HCT116 (cell line): ENCODE measurements at regions not wholly inside any gene's neighbourhood (a gene's known extent, or its start where the extent isn't known, plus 50 kb on each side); places are given as distances from the start of the nearest gene placed in this dataset.

Experiments used
- ATAC-seq: fragments of 200-7000 bp; cut with Tn5 transposase; 2 replicates; pipeline ENCODE4 v1.9.1; 2020; ENCODE audit warnings: mild to moderate bottlenecking, moderate library complexity
- BruUV-seq: library from RNA; stranded (reverse); fragments of 400-500 nt; replicated peaks from 2 replicates; lab custom pipeline; 2021; lab: Mats Ljungman, UMichigan
- CTCF ChIA-PET: fragments of 300-600 bp; sonication (Branson Sonifier 250); formaldehyde crosslinking; loops from one replicate; lab custom pipeline; 2021; ENCODE audit warnings: antibody characterized with exemption; lab: Charles Lee
- POLR2A ChIA-PET: fragments of 300-600, 350-600 bp; sonication (Branson Sonifier 250); formaldehyde crosslinking; loops from one replicate; lab custom pipeline; 2021; ENCODE audit warnings: antibody characterized with exemption; lab: Charles Lee
- RAD21 ChIA-PET, 2 experiments: fragments of 300-600 bp; sonication (Branson Sonifier 250); formaldehyde crosslinking; loops; one replicate each; lab custom pipeline; 2023; ENCODE audit warnings: low total read pairs in 2 of 2; ENCODE audit not compliant: uncharacterized antibody in 2 of 2, unreplicated experiment in 2 of 2, low non-redundant PET in 1 of 2; lab: Charles Lee
- DNase-seq: peaks from one replicate; pipeline ENCODE4 v3.0.0-alpha.2; 2010; ENCODE audit warnings: low read depth, low spot score
- H2AFZ ChIP-seq: fragments of 200-600 bp; shearing (Covaris generic), sonication (generic); 2 replicates; pipeline ENCODE4 v1.6.1; 2017; ENCODE audit warnings: low read depth, mixed run types, mixed read lengths, antibody characterized with exemption, low read length; ENCODE audit not compliant: poor library complexity, severe bottlenecking
- H3K27ac ChIP-seq: 2 replicates; pipeline ENCODE4 v1.5.1; 2012; ENCODE audit warnings: low read depth, low read length
- H3K27me3 ChIP-seq: fragments of 200-600 bp; sonication (generic); 2 replicates; pipeline ENCODE4 v1.6.1; 2016; ENCODE audit warnings: mixed run types, low read length, mixed read lengths; ENCODE audit not compliant: insufficient read depth
- H3K36me3 ChIP-seq, 2 experiments: fragments of 200-500 bp in 1 of 2; fragments of 200-600 bp in 1 of 2; sonication (Bioruptor generic) in 1 of 2; sonication (generic) in 1 of 2; 2 replicates each; pipeline versions ENCODE4 v1.5.1 to v1.6.1; 2014 to 2016; ENCODE audit warnings: low read length in 2 of 2, inconsistent platforms in 1 of 2, mixed read lengths in 1 of 2, mixed run types in 1 of 2; ENCODE audit not compliant: insufficient read depth in 2 of 2, control insufficient read depth in 1 of 2
- H3K4me1 ChIP-seq, 2 experiments: fragments of 200-600 bp in 1 of 2; sonication (generic) in 1 of 2; 2 replicates each; pipeline versions ENCODE4 v1.5.1 to v1.6.1; 2012 to 2017; ENCODE audit warnings: low read length in 2 of 2, inconsistent platforms in 1 of 2, mild to moderate bottlenecking in 1 of 2, mixed read lengths in 1 of 2, mixed run types in 1 of 2, moderate library complexity in 1 of 2; ENCODE audit not compliant: insufficient read depth in 2 of 2, control insufficient read depth in 1 of 2
- H3K4me2 ChIP-seq: fragments of 200-600 bp; sonication (generic); 2 replicates; pipeline ENCODE4 v1.6.1; 2017; ENCODE audit warnings: mixed run types, low read length, mixed read lengths
- H3K4me3 ChIP-seq, 2 experiments: fragments of 200-600 bp in 1 of 2; sonication (generic) in 1 of 2; replicated peaks in 1 of 2; 2 replicates each; pipeline ENCODE4 v1.5.1; 2011 to 2016; ENCODE audit warnings: low read length in 2 of 2, control low read depth in 1 of 2, low read depth in 1 of 2, mild to moderate bottlenecking in 1 of 2, mixed read lengths in 1 of 2, mixed run types in 1 of 2
- H3K79me2 ChIP-seq: fragments of 200-600 bp; sonication (generic); 2 replicates; pipeline ENCODE4 v1.6.1; 2017; ENCODE audit warnings: mild to moderate bottlenecking, mixed run types, low read length, moderate library complexity, mixed read lengths; ENCODE audit not compliant: insufficient read depth
- H3K9ac ChIP-seq: fragments of 200-600 bp; sonication (generic); 2 replicates; pipeline ENCODE4 v1.6.1; 2016; ENCODE audit warnings: low read length, mixed read lengths
- H3K9me2 ChIP-seq: fragments of 200-600 bp; sonication (generic), shearing (Covaris generic); 2 replicates; pipeline ENCODE4 v1.6.1; 2017; ENCODE audit warnings: mixed run types, mild to moderate bottlenecking, moderate library complexity; ENCODE audit not compliant: insufficient read depth
- H3K9me3 ChIP-seq, 2 experiments: fragments of 200-500 bp in 1 of 2; fragments of 200-600 bp in 1 of 2; sonication (Bioruptor generic) in 1 of 2; sonication (generic) in 1 of 2; 2 replicates each; pipeline ENCODE4 v1.6.1; 2014 to 2017; ENCODE audit warnings: low read length in 2 of 2, mixed read lengths in 2 of 2, inconsistent platforms in 1 of 2, low read depth in 1 of 2, mild to moderate bottlenecking in 1 of 2, mixed run types in 1 of 2, moderate library complexity in 1 of 2; ENCODE audit not compliant: control insufficient read depth in 1 of 2, insufficient read depth in 1 of 2
- H4K20me1 ChIP-seq: fragments of 200-600 bp; sonication (generic), shearing (Covaris generic); 2 replicates; pipeline ENCODE4 v1.6.1; 2017; ENCODE audit warnings: mixed run types, mild to moderate bottlenecking, moderate library complexity; ENCODE audit not compliant: insufficient read depth
- CBX3 ChIP-seq: IDR thresholded peaks from 2 replicates; pipeline ENCODE4 v1.6.1; 2012; ENCODE audit warnings: low read depth
- CEBPB ChIP-seq: IDR thresholded peaks from 2 replicates; pipeline ENCODE4 v1.6.1; 2012; ENCODE audit warnings: low read depth
- EGR1 ChIP-seq: IDR thresholded peaks from 2 replicates; pipeline ENCODE4 v1.6.1; 2012; ENCODE audit warnings: low read depth
- ELF1 ChIP-seq: IDR thresholded peaks from 2 replicates; pipeline ENCODE4 v1.6.1; 2012; ENCODE audit warnings: low read depth, borderline replicate concordance
- EZH2 ChIP-seq: fragments of 200-600 bp; sonication (generic); IDR thresholded peaks from 2 replicates; pipeline ENCODE4 v1.6.1; 2017; ENCODE audit warnings: antibody characterized with exemption, mixed run types
- EZH2phosphoT487 ChIP-seq: fragments of 200-600 bp; IDR thresholded peaks from 2 replicates; pipeline ENCODE4 v1.6.1; 2018; ENCODE audit warnings: antibody characterized with exemption, borderline replicate concordance
- FOSL1 ChIP-seq: IDR thresholded peaks from 2 replicates; pipeline ENCODE4 v1.6.1; 2012; ENCODE audit warnings: low read depth
- MAX ChIP-seq: IDR thresholded peaks from 2 replicates; pipeline ENCODE4 v1.6.1; 2012
- POLR2A ChIP-seq: IDR thresholded peaks from 2 replicates; pipeline ENCODE4 v1.7.0; 2011; ENCODE audit warnings: borderline replicate concordance; ENCODE audit not compliant: insufficient read depth, insufficient read length; ENCODE audit errors: extremely low read depth
- RAD21 ChIP-seq: IDR thresholded peaks from 2 replicates; pipeline ENCODE4 v1.6.1; 2012; ENCODE audit warnings: low read depth, mild to moderate bottlenecking
- SIN3A ChIP-seq: IDR thresholded peaks from 2 replicates; pipeline ENCODE4 v1.6.1; 2012; ENCODE audit warnings: low read depth
- SRF ChIP-seq: IDR thresholded peaks from 2 replicates; pipeline ENCODE4 v1.6.1; 2012; ENCODE audit warnings: low read depth
- YY1 ChIP-seq: IDR thresholded peaks from 2 replicates; pipeline ENCODE4 v1.6.1; 2011; ENCODE audit warnings: low read length, low read depth, moderate library complexity, mild to moderate bottlenecking; ENCODE audit not compliant: insufficient replicate concordance; ENCODE audit errors: extremely low read depth
- ZFX ChIP-seq: fragments of 450-650 bp; IDR thresholded peaks from 2 replicates; pipeline ENCODE4 v1.6.1; 2017
- ZNF274 ChIP-seq: fragments of 200-500 bp; sonication (Bioruptor generic); IDR thresholded peaks from 2 replicates; pipeline ENCODE4 v1.6.1; 2014; ENCODE audit warnings: mild to moderate bottlenecking, low read depth, low read length, inconsistent platforms
- intact Hi-C: fragments of 100-400 bp; cut with micrococcal nuclease; formaldehyde crosslinking; loops from 2 replicates; pipeline ENCODE4 v1.10.0; 2022
- TF ChIP-seq, protein P1 (sequence below): IDR thresholded peaks from 2 replicates; pipeline ENCODE4 v1.6.1; 2012; ENCODE audit warnings: low read depth
- TF ChIP-seq, protein P2 (sequence below): IDR thresholded peaks from 2 replicates; pipeline ENCODE4 v1.6.1; 2011; ENCODE audit warnings: mild to moderate bottlenecking, low read length, moderate library complexity; ENCODE audit not compliant: insufficient replicate concordance; ENCODE audit errors: extremely low read depth
- TF ChIP-seq, protein P3 (sequence below), 3 experiments: fragments of 200-600 bp in 1 of 3; sonication (generic) in 1 of 3; IDR thresholded peaks in 2 of 3; conservative IDR thresholded peaks in 1 of 3; 2 replicates each; pipeline ENCODE4 v1.5.1; 2012 to 2017; ENCODE audit warnings: low read depth in 2 of 3, low read length in 2 of 3, antibody characterized with exemption in 1 of 3, borderline replicate concordance in 1 of 3, control low read depth in 1 of 3, mild to moderate bottlenecking in 1 of 3, mixed read lengths in 1 of 3, mixed run types in 1 of 3, moderate library complexity in 1 of 3; ENCODE audit not compliant: insufficient read depth in 1 of 3
- TF ChIP-seq, protein P4 (sequence below): IDR thresholded peaks from 2 replicates; pipeline ENCODE4 v1.6.1; 2012

DNA sequence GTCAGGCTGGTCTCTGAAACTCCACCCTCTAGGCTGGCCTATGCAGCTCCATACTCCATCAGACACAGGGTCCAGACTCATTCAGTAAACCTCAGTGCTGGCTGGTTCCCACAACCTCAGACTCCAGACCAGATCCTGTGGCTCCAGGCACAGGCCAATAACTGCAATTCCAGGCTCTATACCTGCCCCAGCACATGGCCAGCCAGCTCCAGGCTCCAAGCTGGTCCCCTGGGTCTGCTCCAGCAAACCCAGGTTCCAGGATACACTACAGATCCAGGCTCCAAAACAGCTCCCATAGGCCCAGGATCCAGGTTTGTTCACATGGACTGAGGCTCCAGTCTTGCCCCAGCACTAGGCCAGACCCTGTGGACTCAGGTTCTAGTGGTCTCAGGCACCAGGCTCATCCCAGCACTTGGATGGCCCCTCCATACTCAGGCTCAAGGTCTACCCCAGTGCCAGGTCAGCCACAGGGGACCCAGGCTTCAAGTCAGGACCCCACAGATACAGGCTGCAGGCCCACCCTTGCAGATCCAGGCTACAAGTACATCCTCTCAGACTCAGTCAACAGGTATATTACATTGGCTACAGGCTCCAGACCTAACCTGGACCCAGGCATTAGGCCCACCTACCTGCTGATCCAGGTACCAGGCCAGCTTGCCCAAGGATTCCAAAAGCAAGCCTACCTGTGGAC, 117.6 kb upstream of the TMEM170B start:
- intact Hi-C loops, result no loop called here
- Histone ChIP-seq H3K79me2 (no peaks in the 10 kb centered on the region), H3K9me2 (no peaks in the 10 kb centered on the region), H3K4me2 (no peak overlapping the region), H3K4me3 (no peak overlapping the region), H3K4me1 (peaks cover 3 to 14% of the 10 kb centered on the region in 2 experiments; a peak in 3 of 4 replicates), H3K27ac (no peak overlapping the region), H3K36me3 (no peaks in the 10 kb centered on the region), H3K27me3 (no peaks in the 10 kb centered on the region), H2AFZ (no peak overlapping the region), H3K9me3 (no peaks in the 10 kb centered on the region), H3K9ac (no peak overlapping the region), H4K20me1 (no peaks in the 10 kb centered on the region)
- TF ChIP-seq SIN3A (no peak), CEBPB (no peak), MAX (no peak), POLR2A (no peak), FOSL1 (no peak), ZFX (no peak), EZH2 (no peak), RAD21 (no peak), EGR1 (no peak), CBX3 (no peak), ELF1 (no peak), EZH2phosphoT487 (no peak), SRF (no peak), YY1 (no peak), ZNF274 (no peak)
- TF ChIP-seq, protein P1, sequence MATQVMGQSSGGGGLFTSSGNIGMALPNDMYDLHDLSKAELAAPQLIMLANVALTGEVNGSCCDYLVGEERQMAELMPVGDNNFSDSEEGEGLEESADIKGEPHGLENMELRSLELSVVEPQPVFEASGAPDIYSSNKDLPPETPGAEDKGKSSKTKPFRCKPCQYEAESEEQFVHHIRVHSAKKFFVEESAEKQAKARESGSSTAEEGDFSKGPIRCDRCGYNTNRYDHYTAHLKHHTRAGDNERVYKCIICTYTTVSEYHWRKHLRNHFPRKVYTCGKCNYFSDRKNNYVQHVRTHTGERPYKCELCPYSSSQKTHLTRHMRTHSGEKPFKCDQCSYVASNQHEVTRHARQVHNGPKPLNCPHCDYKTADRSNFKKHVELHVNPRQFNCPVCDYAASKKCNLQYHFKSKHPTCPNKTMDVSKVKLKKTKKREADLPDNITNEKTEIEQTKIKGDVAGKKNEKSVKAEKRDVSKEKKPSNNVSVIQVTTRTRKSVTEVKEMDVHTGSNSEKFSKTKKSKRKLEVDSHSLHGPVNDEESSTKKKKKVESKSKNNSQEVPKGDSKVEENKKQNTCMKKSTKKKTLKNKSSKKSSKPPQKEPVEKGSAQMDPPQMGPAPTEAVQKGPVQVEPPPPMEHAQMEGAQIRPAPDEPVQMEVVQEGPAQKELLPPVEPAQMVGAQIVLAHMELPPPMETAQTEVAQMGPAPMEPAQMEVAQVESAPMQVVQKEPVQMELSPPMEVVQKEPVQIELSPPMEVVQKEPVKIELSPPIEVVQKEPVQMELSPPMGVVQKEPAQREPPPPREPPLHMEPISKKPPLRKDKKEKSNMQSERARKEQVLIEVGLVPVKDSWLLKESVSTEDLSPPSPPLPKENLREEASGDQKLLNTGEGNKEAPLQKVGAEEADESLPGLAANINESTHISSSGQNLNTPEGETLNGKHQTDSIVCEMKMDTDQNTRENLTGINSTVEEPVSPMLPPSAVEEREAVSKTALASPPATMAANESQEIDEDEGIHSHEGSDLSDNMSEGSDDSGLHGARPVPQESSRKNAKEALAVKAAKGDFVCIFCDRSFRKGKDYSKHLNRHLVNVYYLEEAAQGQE, result no peak
- TF ChIP-seq, protein P2, sequence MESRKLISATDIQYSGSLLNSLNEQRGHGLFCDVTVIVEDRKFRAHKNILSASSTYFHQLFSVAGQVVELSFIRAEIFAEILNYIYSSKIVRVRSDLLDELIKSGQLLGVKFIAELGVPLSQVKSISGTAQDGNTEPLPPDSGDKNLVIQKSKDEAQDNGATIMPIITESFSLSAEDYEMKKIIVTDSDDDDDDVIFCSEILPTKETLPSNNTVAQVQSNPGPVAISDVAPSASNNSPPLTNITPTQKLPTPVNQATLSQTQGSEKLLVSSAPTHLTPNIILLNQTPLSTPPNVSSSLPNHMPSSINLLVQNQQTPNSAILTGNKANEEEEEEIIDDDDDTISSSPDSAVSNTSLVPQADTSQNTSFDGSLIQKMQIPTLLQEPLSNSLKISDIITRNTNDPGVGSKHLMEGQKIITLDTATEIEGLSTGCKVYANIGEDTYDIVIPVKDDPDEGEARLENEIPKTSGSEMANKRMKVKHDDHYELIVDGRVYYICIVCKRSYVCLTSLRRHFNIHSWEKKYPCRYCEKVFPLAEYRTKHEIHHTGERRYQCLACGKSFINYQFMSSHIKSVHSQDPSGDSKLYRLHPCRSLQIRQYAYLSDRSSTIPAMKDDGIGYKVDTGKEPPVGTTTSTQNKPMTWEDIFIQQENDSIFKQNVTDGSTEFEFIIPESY, result no peak
- TF ChIP-seq, protein P3, sequence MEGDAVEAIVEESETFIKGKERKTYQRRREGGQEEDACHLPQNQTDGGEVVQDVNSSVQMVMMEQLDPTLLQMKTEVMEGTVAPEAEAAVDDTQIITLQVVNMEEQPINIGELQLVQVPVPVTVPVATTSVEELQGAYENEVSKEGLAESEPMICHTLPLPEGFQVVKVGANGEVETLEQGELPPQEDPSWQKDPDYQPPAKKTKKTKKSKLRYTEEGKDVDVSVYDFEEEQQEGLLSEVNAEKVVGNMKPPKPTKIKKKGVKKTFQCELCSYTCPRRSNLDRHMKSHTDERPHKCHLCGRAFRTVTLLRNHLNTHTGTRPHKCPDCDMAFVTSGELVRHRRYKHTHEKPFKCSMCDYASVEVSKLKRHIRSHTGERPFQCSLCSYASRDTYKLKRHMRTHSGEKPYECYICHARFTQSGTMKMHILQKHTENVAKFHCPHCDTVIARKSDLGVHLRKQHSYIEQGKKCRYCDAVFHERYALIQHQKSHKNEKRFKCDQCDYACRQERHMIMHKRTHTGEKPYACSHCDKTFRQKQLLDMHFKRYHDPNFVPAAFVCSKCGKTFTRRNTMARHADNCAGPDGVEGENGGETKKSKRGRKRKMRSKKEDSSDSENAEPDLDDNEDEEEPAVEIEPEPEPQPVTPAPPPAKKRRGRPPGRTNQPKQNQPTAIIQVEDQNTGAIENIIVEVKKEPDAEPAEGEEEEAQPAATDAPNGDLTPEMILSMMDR (IDR thresholded peaks at IDR 0.05 in 2 of 3, conservative IDR thresholded peaks at IDR 0.05 in 1 of 3; ENCODE audit: borderline replicate concordance in 1 of 3, insufficient read depth in 1 of 3, low read depth in 2 of 3, low read length in 2 of 3), result no peak
- TF ChIP-seq, protein P4, sequence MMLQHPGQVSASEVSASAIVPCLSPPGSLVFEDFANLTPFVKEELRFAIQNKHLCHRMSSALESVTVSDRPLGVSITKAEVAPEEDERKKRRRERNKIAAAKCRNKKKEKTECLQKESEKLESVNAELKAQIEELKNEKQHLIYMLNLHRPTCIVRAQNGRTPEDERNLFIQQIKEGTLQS, result no peak
- no TSS peak for BruUV-seq
- ATAC-seq, result no peak
- no peak for DNase-seq
- ChIA-PET POLR2A (no interaction called here), RAD21 (no interaction called here), CTCF (no interaction called here)
